GM19025 (cell line): ENCODE measurements at regions not wholly inside any gene's neighbourhood (a gene's known extent, or its start where the extent isn't known, plus 50 kb on each side); places are given as distances from the start of the nearest gene placed in this dataset.

Experiments used
- ATAC-seq: cut with Tn5 transposase; IDR thresholded peaks from one replicate; pipeline ENCODE4 v1.9.1; 2021; ENCODE audit warnings: mild to moderate bottlenecking, low read depth, moderate library complexity; ENCODE audit not compliant: unreplicated experiment

- ATAC-seq = no peak
Measured at GRCh38 chr9:91119142-91119541, 242.6 kb downstream of the AUH start.

DNA sequence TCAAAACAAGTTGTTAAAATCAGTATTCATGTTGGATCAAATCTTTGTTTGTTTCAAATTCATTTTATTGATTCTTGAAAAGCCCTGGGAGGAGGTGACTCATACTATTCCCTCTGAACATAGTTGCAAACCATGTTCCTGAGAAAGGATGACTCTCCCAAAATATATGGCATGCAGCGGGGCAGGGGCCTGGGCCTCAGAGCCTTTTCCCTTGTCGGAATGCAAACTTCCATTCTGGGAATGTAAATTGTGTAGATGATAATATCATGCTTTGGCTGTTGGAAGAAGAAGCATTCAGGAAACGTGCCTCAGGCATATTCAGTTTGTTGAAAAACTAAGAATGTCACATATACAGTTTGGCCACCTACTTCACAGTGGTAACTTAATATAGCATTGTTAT, 242.0 kb downstream of the AUH start:
- ATAC-seq = no peak

- no peak for ATAC-seq
Measured at GRCh38 chr9:91120200-91120599, 241.5 kb downstream of the AUH start.

- ATAC-seq = no peak
Measured at GRCh38 chr9:91122755-91123154, 239.0 kb downstream of the AUH start.

DNA sequence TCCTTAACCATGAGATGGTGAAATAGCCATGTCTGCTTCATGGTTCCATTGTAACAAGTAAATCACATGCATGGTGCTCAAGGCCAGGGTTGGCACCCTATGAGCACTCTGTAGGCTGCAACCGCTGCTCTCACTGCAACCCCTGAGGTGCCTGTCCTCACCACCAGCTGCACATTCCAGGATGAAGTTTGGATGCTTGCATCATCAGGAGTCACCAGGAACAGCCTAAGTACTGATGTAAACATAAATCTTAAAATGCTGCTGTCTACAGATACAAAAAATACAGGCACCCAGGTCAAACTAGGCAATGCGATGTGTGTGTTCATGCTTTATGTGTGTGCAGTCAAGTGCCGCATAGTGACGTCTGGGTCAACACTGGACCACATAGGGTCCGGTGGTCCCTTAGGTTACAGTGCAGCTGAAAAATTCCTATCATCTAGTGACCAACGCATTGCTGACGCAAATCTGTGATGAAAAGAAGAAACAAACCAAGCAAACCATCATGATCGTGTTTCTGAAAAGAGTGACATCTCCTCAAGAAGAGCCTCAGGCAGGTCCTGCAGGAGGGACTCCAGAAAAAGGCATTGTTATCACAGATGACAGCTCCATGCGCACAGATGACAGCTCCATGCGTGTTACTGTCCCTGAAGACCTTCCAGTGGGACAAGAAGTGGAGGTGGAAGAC, 234.8 kb downstream of the AUH start:
- no peak for ATAC-seq

GRCh38 chr9:91127653-91128052, 234.1 kb downstream of the AUH start:
- ATAC-seq = no peak

GRCh38 chr9:91130796-91131318, 230.9 kb downstream of the AUH start:
- no peak for ATAC-seq

DNA sequence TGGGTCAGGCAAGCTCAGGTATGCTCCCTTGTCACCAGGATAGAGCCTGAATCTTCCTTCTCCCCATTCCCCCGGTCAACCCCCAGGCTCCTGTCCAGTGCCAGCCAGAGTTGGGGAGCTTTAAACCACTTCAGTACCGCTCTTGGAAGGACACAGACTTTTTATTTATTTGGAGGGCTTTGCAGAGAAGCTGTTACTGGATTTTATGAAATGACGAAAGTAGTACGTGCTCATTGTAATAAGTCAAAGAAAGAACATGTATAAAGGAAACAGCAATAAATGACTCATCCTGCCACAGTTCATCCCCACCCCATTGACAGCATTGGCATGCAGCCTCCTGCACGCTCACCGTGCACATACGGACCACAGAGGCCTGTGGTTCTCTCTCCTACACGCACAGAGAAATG, 230.3 kb downstream of the AUH start:
- no peak for ATAC-seq

- no peak for ATAC-seq
Measured at GRCh38 chr9:91132576-91133073, 229.1 kb downstream of the AUH start.

GRCh38 chr9:91134608-91135007, 227.1 kb downstream of the AUH start:
- no peak for ATAC-seq

GRCh38 chr9:91137391-91137790, 224.3 kb downstream of the AUH start:
- ATAC-seq = no peak

DNA sequence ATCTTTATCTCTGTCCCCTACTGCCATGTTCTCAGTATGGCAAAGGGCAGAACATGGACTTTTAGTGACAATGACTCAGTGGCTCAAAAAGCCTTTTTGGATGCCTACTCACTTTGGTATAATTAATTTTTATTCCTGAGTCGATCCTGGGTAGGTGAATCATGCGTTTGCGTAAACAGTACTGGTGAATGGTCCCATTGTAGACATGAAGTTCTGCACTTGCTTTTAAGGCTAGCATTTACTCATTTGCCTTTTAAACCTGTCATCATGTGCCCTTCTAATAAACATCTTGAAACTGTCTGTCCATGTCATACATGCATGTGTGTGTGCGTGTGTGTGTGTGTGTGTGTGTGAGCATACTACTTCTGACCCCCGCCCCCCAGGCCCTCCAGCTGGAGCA, 223.0 kb downstream of the AUH start:
- ATAC-seq = no peak

- no peak for ATAC-seq
Measured at GRCh38 chr9:91141407-91141965, 220.2 kb downstream of the AUH start.

GRCh38 chr9:91143162-91143561, 218.6 kb downstream of the AUH start:
- no peak for ATAC-seq

DNA sequence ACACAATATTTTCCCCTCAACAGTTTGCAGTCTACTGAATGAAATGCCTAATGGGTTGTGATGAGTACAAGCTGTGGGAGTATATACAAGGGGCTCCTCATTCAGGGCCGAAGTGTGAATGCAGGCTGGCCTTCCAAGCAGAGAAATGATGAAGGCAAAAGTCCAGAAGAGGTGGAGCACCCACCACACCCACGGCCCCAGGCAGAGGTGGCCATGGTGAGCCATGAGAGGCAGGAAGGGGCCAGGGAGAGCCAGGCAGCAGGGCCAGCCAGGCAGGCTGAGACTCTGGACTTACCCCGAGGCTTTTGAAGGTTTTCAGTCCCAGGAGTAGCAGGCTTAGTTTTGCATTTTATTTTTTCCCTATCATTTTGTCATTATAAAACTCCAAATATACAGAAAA, 218.1 kb downstream of the AUH start:
- no peak for ATAC-seq

- no peak for ATAC-seq
Measured at GRCh38 chr9:91144769-91145168, 216.9 kb downstream of the AUH start.

DNA sequence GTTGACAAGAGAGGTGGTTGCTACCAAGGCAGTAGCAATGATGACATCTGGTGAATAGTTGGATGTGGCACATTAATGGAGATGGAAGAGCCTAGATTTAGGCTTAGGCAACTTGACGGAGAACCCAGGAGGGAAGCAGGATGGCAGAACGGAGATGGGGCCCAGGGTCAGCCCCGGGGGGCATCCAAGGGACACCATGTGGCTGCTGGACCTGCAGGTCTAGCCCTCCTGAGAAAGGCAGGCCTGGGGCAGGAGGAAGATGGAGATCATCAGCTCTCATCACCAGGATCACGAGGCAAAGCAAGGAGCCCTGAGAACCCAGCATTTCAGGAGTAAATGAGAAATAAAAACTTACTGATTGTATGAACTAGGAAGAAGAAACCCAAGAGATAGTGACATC, 216.2 kb downstream of the AUH start:
- no peak for ATAC-seq

DNA sequence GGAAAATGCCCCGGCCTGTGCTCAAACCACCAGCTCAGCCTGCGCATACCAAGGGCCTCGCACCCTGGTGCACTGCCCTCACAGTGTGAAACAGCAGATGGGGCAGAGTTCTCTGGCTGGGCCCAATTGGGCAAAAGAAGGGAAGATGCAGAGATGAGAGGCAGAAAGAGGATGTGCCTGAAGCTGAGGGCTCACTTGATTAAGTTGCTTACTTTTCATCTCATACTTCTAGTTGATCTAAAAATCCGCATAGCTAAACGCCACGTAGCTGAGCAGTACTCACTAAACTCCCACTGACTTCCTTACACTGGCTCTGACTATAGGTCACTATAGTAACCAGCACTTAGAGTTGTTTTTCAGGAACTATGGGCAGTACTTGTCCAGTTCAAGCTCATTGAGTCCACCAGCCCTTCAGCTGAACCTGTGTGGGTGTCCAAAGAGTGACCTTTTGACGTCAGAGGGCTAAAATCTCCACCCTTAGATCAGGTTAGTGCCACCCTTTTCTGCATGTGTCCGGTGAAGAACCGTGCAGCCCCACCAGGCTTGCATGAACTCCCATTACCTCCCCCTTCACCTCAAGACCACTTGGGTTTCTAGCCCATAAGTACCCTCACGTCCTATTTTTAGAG, 215.2 kb downstream of the AUH start:
- no peak for ATAC-seq

GRCh38 chr9:91147079-91147708, 214.5 kb downstream of the AUH start:
- ATAC-seq = no peak

DNA sequence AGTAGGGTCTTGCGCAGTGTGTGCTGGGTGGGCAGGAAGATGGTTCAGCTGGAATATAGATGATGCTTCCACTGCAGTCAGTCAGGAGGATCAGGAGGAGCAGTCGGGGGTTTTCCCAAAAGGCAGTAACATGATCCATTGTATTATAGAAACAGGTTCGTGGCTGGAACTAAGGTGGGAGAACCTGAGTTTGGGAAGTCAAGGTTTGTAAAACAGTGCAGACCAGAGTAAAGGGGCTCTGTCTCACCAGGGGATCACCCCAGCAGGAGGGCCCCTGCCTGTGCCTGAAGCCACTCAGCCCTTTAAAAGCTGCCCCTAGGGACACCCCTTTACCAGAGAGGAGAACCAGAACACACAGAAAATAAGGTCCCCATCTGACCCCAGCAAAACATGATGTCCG, 213.4 kb downstream of the AUH start:
- no peak for ATAC-seq

DNA sequence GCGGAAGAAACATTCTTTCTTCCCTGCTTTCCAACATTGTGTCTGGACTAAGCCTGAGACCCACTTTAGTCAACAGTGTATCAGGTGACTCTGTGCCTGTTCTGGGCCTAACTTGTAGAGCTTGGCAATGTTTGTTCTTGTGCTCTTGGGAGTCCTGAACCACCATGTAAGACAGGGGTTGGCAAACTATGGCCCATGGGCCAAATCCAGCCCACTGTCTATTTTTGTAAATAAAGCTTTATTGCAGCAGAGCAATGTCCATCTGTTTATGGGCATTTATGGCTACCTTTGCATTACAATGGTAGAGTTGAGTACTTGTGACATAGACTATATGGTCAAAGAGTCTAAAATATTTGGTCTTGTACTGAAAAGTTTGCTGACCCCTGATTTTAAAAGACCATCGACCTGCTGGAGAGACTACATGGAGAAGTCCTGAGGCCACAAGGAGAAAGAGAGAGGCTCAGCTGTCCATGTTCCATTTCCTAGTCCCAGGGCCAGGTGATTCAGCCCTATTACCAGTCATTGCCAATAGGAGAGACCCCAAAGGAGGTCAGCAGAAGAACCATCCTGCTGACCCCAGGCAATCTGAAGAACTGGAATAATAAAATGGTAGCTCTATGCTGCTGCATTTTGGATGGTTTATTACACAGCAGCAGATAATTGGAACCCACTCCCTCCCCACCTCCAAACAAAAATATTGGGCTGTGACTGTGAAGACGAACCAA, 211.3 kb downstream of the AUH start:
- no peak for ATAC-seq
